ENCODE measurements at regions not wholly inside any gene's neighbourhood (a gene's known extent, or its start where the extent isn't known, plus 50 kb on each side); places are given as distances from the start of the nearest gene placed in this dataset.

DNA sequence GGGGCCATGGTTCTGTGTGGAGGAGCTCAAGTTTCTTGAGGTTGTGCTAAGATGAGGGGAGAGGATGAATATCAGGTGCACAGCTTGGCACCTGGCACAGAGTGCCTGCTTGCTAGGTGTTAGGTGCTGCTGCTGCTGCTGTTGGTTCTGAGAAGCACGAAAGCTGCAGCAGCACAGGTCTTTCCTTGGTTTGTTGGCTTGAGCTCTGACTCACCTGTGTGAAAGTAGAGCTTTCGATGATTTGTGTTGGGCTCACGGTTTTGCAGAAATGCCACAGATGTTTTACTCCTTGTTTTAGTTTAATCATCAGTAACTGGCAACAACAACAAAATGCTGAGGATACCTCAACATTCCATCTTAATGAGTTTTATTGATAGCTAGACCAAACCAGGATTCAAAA lies 221.6 kb downstream of the BRINP2 start:
- FAIRE-seq: no peak

DNA sequence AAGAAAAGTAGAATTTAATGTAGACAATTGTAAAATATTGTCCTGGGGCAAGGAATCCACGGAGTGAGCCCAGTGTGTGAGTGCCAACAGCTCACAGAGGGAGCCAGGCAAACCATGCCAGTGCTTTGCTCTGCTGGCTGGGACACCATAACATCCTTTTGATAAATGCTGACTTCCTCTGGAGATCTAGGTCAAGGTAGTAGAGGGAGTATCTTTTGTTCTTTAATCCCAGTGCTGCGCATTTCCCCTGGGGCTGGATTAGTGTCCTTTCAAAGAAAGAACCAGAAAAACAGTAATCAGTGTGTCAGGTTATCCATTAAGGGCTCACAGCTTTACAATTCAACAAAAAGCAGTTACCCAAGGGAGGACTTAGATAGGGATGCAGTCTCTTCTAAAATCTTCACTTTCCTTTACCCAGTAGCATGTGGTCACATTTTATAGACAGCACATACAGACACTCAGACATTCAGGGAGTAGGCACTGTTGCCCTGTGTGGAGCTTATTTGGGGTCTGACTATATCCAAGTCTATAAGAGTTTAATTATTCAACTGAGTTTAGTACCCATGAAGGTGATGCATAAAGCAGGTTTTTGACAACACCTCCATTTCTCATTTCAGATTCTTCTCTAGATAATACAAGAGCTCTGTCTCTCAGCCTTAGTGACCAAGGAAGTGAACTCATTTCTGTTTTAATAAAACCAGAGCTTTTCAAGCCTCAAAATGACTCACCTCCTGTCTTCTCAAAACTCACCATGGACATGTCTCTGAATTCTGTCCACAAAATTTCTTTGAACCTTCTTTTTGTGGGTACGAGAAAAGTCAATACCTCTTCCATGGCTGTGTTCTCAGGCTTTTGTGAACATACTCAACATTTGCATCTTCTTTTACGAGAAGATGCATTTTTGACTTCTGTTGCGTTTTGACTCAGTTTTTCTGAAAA lies 215.3 kb downstream of the BRINP2 start:
- no peak for FAIRE-seq

DNA sequence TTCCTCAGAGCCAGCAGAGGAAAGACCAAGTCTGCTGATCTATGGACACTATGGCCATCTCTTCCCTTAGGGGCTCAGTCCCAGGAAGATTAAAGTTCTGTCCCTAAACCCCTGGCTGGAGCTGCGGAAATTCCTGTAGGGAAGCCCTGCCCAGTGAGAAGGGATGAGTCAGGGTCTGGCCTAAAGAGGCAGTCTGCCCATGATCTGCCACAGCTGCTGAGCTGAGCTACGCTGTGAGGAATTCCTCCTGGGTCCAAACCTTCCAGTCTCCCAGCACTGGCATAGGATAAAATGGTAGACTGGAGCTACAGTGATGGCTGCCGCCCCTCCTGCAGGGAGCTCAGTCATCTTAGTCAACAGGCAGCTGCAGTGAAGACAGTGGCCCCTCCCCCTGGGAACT lies 213.7 kb downstream of the BRINP2 start:
- FAIRE-seq: no peak

DNA sequence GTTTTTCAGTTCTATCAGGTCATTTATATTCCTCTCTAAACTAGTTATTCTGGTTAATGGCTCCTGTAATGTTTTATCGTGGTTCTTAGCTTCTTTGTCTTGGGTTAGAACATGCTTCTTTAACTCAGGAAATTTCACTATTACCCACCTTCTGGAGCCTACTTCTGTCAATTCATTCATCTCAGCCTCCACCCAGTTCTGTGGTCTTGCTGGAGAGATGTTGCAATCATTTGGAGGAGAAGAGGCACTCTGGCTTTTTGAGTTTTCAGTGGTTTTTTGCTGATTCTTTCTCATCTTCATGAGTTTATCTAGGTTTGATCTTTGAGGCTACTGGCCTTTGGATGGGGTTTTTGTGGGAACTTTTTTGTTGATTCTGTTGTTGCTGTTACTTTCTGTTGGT lies 213.0 kb downstream of the BRINP2 start:
- FAIRE-seq: no peak

DNA sequence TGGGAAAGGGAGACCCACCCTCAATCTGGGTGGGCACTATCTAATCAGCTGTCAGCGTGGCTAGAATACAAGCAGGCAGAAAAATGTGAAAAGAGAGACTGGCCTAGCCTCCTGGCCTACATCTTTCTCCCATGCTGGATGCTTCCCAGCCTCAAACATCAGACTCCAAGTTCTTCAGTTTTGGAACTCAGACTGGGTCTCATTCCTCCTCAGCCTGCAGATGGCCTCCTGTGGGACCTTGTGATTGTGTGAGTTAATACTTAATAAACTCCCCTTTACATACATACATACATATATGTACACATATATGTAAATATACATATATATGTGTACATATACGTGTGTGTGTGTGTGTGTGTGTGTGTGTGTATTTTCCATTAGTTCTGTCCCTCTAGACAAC lies 207.1 kb downstream of the BRINP2 start:
- no peak for FAIRE-seq

DNA sequence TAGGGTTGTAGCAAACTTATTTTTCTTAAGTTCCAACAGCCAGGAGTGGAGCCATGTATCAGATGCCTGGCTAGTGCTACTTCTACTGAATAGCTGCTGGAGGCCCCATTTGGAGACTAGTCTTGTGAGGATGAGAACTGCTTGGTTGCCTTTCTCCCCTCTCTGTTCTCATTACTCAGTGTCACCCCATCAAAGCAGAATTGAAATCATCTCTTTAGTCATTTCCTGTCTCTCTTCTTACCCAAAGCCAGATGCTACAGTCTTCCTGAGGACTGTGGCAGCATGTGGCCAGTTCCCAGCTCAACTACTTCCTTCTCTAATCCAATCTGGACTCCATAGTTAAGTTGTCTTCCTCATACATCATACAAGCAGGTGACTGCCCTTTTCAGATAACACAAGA lies 197.5 kb downstream of the BRINP2 start:
- no peak for FAIRE-seq

DNA sequence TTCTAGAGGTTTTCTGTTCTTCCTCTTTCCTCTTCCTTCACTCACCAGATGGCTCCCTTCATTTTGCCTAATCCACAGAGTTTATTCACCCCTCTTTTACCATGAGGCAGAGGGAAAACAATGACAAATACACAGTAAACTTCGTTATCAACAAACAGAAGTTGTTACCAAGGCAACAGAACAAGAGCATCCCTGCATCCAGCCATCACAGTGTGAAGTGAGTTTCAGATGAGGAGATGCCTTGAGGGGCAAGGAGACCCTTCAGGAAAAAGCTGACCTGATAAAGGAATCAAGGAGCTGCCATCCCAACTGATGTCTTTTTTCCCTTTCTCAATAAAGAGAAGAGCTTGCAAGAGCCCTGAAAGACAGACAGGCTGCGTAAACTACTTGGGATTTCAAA lies 195.3 kb downstream of the BRINP2 start:
- FAIRE-seq: no peak

DNA sequence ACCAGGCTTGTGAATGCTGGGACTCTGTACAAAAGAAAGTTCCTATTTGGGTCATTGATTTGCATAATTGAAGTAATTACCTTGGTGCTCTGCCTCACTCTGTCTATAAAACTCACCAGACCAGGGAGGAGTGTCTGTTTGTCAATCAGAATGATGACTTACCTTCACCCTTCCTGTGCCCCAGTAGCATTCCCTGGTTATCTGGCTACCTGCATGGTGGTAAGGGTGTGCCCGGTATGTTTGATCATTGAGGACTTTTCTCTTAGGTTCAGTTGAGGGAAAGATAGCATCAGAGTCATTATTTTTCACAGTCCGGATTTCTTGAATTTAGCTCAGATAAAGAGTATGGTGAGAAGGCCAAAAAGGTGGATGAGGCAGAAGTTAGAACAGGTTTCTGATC lies 190.0 kb downstream of the BRINP2 start:
- FAIRE-seq: no peak

DNA sequence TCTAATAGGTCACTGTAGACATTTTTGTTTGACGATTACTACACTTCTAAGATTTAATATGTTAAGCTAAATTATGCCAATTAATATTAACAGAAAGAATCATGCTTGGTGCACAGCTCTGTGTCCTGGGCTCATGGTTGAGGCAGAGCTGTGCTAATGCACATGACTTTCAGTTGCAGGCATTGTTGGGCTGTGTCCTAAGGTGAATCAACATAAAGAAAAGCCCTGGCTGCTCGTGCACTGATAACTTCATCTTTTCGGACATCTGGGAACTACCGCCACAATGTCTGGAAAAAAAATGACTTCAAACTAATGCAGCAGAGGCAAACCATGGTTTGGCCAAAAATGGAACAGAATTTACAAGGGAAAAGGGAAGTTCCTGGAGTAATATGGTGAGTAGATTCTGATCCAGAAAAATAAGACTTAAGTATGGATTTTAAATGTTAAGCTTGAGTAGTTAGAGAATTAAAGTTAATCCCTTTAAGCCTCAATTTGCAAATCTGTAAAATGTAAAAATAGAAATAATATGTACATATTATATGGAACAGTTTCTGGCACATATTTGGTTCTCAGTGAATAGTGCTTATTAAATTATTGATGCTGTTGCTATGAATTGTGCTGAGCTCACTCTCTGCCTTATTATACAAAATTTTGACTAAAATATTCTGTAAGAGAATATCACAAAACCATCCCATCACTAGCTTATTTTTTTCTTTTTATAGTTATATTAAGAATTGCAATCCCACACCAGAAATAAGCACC lies 186.1 kb downstream of the BRINP2 start:
- FAIRE-seq: no peak

DNA sequence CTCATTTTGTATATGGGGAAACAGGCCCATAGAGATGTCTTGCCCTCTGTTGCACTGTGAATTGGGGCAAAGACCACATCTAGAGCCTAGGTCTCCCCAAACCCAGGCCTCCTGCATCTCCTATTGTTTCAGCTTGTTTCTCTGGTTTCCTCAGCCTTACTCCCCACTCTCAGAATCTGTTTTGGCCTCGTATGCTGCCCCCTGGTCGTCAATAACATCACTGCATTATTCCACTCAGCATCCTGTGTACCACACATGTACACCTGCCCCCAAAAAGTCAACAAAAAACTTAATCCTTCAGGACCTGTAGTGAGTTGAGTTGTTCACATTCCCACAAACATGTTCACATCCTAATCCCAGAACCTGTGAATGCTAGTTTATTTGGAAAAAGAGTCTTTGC lies 184.8 kb downstream of the BRINP2 start:
- no peak for FAIRE-seq

DNA sequence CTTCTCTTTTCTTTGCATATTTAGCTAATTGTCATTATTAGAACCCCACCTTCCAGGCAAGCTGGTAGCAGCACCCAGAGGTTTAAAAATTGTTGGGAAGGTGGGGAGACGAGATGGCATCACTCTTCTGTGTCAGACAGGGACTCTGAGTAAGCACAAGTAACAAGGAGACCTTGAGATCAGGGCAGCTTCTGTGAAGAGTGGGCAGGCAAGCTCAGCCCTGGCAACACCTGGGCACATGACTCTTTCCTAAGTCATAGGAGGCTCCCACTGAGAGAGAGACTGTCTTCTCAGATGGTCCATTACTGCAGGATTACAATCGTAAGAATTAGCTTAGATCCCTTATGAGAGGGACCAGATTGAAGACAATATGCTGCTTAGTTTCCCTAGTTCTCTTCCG lies 183.5 kb downstream of the BRINP2 start:
- no peak for FAIRE-seq

DNA sequence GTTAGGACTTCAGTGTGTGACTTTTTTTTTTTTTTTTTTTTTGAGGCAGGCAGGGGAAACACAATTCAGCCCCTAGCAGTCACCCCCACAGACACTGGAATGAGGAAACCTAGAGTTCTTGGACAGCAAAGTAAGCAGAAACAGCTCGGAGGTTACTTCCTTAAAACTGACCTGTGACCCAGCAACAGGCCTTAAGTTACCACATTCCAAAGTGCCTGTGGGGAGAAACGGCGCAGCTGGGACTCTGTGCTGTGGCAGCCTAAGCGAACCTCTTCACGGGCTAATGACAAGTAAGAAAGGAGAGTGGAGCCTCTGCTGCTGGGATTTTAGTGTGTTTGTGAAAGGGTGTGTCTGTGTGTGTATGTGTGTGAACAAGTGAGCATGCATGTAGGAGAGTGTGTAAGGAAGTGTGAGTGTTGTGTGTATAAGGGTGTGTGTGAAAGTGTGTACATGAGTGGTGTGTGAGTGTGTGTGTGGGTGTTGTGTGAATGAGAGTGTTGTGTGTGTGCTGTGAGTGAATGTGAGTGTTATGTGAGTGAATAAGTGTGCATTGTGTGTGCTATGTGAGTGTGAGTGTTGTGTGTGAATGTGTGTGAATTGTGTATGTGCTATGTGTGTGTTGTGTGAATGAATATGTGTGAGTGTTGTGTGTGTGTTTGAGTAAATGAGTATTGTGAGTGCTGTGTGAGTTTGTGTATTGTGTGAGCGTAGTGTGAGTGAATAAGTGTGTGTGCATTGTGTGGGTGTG lies 180.8 kb downstream of the BRINP2 start:
- no peak for FAIRE-seq

DNA sequence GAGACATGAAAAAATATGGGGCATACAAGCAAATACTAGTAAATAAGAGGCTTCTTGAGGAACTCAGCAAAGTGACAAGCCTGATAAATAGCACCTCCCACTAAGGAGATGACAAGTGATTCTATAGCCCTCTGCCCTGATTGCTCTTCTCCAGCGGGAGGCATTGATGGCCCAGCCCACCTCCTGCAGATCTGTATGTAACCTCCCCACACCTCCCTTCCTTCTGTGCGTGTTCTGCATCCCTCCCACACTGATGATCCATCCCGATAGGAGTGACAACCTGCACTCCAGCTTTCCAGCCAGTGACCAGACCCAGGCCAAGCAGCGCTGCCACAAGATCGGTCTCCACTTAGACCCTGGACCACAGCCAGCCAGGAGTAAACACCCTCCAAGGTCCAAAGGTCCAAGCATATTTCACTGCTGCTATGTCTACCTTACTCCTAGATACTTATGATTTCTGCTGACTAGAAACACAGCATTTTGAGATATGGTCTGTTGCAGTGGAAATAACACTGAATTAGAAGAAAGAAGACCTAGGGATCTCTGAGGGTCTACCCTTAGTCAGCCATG lies 176.1 kb downstream of the BRINP2 start:
- no peak for FAIRE-seq

DNA sequence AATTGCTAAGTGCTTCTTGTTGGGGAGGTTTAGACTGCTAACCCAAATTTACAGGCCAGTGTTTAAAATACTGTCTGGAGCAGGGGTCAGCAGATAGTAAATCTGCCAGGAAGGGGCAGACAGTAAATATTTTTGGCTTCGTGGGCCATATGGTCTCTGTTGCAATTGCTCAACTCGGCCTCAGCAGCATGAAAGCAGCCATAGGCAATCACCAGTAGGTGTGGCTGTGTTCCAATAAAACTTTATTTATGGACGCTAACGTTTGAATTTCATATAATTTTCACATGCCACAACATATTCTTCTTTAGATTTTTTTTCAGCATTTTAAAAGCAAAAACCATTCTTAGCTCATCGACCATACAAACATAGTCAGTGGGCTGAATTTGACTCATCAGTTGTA lies 172.7 kb downstream of the BRINP2 start:
- no peak for FAIRE-seq

DNA sequence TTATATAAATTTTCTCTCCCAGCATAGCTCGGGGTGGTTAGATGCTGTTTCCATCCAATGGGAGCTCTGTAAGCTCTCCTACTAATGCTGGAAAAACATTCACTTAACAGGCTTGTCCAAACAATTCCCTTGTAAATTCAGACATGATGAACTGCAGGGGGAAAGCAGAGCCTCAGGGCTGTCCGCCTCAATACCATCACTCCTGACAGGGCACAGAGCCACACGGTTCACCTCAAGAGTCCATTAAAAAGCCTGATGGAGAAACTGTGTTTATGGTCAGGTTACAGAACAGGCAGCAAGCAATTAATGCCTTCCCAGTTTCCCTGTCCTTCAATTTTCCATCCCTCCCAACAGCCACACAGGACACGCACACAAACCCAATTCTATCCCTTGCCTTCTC lies 171.0 kb downstream of the BRINP2 start:
- FAIRE-seq: no peak

DNA sequence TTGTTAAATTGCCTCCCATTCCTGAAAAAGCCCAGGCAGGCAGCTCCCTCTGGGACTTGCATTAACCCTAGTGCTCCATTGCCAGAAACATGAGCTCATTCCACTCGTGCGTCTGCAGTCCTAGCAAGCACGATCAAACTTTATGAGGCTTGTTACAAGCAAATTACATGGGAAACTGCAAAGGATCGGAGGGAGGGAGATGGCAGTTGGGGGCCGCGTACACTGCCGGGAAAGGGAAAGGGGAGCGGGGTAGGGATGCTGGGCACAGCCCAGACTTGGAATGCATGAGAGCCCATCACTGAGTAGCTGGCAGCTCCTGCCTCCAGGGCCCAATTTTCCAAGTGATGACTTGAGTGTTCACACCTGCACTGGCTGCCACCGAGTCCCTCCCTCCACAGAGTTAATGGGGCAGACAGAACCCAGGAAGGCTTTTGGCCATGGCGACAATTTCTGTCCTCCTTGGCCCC lies 169.9 kb downstream of the BRINP2 start:
- no peak for FAIRE-seq

DNA sequence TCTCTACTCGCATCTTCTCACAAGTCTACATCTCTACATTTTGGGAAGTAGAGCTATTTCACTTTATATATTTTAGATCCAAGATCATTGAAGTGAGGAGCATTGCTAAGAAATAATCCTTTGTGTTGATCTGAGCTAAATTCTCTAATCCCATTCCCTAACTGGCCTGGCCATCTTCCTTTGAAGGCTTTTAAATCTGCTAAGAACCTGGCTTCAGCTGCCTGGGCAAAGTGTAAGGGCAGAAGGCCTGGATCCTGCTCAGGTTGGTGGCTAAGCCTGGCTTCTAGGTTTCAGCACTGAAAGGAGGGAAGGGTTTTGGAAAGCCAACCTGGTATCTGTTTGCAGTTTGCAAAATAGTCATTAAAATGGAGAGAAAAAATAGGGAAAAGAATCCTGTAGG lies 167.6 kb downstream of the BRINP2 start:
- FAIRE-seq: no peak

DNA sequence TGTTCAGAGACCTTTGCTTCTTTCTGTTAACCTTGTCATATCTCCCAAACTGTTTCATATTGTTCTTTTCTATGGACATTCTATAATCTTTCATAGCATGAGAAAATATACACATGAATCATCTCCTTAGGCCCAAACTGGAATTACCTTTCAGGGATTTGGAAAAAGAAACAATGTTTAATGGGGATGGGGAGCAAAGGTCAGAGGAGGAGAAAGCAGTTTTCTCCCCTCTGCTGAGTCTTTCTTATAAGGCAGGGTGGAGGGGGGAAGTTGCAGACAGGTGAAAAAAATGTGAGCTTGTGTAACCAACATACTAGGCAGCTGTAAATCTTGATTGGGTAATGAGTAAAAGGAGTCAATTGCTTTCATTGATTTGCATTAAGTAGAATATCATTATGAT lies 164.1 kb downstream of the BRINP2 start:
- FAIRE-seq: no peak

DNA sequence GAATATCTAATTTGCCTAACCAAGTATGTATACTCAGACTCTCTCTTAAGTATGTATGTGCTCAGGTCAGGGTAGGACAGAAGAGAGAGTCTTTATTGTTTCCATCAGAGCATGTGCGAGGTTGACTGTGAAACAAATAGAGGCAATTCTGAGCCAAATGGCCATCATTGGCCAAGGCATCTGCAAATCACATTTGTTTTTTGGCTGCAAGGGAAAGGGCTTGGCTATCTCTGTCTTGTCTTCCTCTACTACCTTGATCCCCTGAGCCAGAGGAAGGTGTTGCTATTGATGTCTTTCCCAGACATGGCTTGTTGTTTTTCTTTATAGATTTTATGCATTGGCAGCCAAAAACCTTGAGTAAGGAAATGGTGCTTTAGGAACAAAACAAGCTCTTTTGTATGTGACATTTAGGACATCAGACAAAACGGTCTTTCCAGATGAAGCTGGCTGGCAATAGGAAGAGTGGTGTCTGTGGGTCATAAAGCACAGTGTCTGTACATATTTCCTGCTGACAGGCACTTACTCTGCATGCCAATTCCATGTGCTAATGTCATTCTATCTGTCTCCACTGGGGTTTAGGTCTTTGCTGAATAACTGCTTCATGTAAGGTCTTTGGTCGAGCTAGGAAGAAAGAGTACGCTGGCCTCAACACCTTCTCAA lies 163.3 kb downstream of the BRINP2 start:
- no peak for FAIRE-seq

All from A204.1 (cell line).